GM21515 (cell line): ENCODE measurements at regions not wholly inside any gene's neighbourhood (a gene's known extent, or its start where the extent isn't known, plus 50 kb on each side); places are given as distances from the start of the nearest gene placed in this dataset.
"Not testable (repeated sequence)": the region's sequence is repeated elsewhere in the genome, so short reads cannot be mapped to it uniquely, and the experiment has no call there.

Source experiments
- ATAC-seq: cut with Tn5 transposase; IDR thresholded peaks from one replicate; pipeline ENCODE4 v1.9.1; 2021; ENCODE audit not compliant: unreplicated experiment

DNA sequence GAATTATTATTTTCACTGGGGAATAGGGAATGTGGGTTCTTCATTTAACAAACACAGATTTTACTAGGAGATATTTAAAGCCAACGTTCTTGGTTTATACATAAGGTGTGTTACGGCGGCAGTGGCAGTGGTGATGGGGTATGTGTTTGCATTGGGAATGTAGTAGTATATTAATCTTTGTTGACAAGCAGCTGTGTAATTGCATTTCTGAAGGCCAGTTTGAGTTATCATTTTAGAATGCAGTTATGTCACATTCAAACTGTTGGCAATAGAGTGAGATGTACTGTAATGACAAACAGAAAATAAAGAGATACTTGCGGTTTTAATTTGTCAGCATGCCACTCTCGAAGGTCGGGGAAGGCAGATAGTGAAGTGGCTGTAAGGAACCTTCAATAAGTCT is 628.6 kb upstream of the POM121L12 start:
- no peak for ATAC-seq

- ATAC-seq, result no peak
Measured at GRCh38 chr7:52382731-52383130, 652.7 kb upstream of the POM121L12 start.

DNA sequence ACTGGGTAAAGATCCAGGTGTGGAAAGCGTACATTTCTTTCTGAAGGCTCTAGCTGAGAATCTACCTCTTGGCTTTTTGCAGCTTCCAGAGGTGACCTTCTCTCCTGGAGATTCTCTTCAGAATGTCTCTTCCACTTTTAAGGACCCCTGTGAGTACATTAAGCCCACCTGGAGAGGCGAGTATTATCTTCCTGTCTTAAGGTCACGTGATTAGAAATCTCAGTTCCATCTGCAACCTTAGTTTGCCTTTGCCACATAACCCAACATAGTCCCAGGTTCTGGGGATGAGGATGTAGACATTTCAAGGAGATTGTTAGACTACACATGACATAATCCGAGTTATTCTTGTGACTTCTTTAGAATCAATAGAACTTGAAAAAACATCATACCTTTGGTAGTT is 665.5 kb upstream of the POM121L12 start:
- ATAC-seq, result no peak

DNA sequence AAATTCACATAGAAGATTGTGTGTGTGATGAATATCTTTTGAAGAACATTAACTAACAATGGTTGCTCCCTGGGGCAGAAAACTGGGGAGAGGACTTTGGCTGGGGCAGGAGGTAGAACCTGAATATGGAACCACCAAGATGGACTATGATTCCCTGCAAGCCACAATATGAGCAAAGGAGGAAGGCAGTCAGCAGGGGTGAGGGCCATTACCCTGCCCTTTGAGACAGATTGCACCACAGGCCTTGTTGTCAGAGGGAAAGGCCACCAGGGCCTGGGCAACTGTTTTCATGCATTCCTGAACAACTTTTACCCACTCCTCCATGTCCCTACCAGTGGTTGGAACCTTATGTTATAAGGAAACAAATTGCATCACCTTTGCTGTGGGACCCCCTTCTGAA is 670.1 kb upstream of the POM121L12 start:
- ATAC-seq, result no peak

DNA sequence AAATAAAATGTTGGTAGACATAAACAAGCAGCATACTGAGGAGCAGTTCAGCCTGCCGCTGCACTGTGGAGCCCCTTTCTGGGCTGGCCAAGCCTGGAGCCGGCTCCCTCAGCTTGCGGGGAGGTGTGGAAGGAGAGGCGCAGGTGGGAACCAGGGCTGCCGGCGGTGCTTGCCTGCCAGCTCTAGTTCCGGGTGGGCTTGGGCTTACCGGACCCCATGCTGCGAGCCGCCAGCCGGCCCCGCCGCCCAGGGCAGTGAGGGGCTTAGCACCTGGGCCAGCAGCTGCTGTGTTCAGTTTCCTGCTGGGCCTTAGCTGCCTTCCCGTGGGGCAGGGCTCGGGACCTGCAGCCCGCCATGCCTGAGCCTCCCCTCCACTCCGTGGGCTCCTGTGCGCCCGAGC is 672.9 kb upstream of the POM121L12 start:
- no peak for ATAC-seq

- no peak for ATAC-seq
Measured at GRCh38 chr7:52360541-52360940, 674.9 kb upstream of the POM121L12 start.

- no peak for ATAC-seq
Measured at GRCh38 chr7:52355053-52355452, 680.4 kb upstream of the POM121L12 start.

- no peak for ATAC-seq
Measured at GRCh38 chr7:52352013-52352981, 683.1 kb upstream of the POM121L12 start.

- ATAC-seq, result no peak
Measured at GRCh38 chr7:52344015-52344414, 691.4 kb upstream of the POM121L12 start.

DNA sequence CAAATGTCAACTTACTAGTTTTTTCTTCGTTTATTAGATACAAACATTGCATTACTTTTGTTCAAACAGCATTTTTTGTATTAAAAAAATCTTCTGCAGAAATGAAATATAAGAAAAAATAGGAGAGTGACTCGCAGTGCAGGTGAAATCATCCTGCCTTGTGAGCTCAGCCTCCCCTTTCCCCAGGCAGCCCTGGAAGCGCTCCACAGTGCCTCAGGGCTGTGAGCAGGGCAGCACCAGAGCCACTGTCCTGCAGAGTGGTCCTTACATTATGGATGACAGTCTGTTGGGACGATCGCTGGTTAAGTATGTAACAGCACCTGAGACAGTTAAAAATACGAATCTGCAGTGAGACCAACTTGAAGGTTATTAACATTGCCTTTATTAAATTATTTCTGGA is 695.4 kb upstream of the POM121L12 start:
- ATAC-seq, result no peak

DNA sequence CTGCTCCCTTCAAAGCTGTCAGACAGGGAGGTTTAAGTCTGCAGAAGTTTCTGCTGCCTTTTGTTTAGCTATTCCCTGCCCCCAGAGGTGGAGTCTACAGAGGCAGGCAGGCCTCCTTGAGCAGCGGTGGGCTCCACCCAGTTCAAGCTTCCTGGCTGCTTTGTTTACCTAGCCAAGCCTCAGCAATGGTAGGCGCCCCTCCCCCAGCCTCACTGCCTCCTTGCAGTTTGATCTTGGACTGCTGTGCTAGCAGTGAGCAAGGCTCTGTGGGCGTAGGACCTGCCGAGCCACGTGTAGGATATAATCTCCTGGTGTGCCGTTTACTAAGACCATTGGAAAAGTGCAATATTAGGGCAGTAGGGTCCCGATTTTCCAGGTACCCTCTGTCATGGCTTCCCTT is 707.1 kb upstream of the POM121L12 start:
- ATAC-seq, result not testable (repeated sequence)

DNA sequence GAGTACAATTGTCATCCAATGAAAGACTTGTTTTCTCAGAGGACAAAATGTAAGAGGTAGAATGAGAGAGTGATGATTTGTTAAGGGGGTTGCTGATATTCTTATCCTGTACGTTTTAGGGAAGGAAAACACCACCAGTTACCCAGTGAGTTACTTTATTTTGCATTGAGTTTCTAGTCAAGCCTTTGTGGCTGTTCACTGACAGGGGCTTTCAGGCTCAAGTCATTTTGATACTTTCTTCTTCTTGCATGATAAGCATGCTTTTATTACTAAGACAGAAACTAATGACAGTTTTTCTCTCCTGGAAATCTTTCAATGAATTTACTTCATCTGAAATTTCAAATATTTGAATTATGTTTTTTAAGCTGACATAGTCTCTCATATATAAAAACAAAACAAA is 710.2 kb upstream of the POM121L12 start:
- no peak for ATAC-seq

- ATAC-seq, result no peak
Measured at GRCh38 chr7:52323202-52323746, 712.2 kb upstream of the POM121L12 start.

DNA sequence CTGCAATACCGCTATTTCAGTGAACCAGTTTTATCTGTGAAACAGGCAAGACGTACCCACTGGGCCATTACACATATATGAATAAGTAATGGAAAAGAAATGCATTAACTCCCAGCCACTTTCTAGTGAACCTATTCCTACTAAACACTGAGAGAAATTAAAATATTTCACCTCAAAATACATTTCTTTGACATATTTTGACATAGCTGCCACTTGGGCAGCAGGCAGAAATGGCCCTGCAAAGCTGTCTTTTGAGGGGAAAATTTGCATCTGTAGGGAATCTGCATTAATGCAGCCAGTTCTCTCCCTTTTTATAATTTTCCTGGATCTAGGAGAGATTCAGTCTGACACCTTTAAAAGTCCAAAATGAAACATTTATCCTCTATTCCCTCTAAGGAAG is 714.8 kb upstream of the POM121L12 start:
- ATAC-seq, result no peak

DNA sequence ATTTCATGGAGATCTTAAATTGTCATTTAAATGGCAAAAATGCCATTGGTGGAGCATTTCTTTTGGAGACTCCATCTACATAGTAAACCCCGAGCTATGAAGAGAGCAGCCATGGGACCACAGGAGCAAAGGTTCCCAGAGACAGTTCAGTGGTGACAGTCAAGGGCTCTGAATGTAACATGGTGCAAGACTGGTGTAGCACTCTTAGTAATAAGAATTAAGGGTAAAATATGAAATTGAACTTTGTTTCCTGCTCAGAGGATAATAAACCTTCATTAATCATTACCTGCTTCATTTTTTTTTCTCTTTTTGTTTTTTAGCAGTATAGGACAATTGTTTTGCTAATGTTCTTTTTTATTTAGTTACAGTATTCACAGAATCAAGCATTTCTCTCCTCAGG is 717.5 kb upstream of the POM121L12 start:
- ATAC-seq, result no peak

DNA sequence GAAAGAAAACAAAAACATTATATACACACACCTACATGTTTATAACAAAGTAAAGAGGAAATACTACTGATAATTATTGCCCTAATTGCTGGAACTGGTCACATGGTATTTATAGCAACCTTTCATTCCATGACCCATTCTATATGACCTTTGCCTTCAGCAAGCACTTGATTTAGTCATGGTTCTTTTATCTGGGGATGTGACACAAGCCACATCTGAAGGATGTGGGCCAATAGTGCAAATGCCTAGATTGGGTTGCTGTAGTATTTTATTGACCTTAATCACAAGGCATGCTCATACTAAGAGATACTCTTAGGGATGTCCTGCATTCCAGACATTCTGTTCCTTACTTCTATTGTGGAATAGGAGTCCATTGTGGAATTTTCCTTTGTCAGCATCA is 723.5 kb upstream of the POM121L12 start:
- no peak for ATAC-seq

DNA sequence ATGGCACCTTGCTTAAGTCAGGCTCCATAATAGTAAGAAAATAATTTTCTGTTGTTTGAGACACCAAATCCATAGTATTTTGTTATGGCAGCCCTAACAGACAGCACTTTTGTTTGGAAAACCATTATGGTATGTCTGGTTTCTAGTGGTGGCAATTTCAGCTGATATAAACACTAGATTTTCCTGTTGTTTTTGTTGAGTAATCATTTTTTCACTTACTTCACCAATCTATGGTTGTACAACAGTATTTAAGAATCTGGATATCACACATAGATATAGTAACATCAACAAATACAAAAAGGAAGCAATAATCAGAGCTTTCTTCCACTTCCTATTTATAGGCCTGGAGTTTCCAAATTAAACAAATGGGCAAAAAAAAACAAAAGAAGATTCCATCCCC is 725.8 kb upstream of the POM121L12 start:
- ATAC-seq, result no peak

DNA sequence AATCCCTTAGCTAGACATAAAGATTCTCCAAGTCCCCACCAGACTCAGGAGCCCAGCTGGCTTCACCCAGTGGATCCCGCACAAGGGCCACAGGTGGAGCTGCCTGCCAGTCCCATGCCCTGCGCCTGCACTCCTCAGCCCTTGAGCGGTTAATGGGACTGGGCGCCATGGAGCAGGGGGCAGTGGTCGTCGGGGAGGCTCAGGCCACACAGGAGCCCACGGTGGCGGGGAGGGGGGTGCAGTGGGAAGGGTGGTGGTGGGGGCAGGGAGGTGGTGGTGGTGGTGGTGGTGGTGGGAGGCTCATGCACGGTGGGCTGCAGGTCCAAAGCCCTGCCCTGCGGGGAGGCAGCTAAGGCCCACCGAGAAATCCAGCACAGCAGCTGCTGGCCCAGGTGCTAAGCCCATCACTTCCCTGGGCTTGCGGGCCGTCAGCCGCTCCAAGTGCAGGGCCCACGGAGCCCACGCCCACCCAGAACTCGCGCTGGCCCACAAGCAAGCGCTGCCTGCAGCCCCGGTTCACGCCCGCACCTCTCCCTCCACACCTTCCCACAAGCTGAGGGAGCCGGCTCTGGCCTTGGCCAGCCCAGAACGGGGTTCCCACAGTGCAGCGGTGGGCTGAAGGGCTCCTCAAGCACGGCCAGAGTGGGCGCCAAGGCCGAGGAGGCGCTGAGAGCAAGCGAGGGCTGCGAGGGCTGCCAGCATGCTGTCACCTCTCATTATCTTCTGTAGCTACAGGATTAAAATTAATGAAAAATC is 732.5 kb upstream of the POM121L12 start:
- no peak for ATAC-seq

- ATAC-seq, result no peak
Measured at GRCh38 chr7:52297128-52297527, 738.3 kb upstream of the POM121L12 start.

GRCh38 chr7:52294942-52295341 is 740.5 kb upstream of the POM121L12 start:
- ATAC-seq, result no peak

DNA sequence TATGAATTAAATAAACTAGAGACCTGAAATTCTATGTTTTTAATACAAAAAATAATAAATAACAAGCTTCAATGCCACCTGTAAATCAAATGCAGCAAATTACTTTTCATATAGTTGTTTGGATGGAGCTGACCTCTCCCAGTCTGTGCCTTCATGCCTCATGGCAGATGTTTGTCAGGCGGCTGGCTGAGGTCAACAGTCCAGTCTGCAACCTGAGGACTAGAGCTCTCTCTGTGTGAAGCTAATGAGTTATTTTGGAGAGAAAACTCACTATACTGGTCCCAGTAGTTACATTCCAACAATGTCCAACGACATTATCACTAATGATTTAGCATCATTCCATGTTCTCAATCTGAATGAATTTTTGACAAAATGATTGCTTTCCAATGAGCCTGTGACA is 746.2 kb upstream of the POM121L12 start:
- ATAC-seq, result no peak

DNA sequence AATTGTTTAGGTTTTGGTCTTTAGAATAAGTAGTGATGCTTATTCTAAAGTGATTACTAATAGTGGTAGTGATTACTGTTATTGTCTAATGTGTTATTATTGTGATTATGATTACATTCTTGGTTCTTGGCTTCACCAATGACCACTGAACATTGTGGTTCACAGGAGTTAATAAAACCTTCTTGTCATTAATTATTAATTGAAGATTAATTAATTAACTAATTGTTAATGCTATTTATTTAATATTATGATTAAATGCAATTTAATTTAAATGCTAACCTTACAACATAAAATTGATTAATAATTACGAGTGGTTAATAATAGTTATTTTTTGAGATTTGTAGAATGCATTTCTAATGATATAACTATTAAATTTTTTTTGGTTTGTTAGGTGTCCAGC is 747.7 kb upstream of the POM121L12 start:
- ATAC-seq, result no peak
